Body of pancreas (tissue), 4 donors: ENCODE measurements at regions not wholly inside any gene's neighbourhood (a gene's known extent, or its start where the extent isn't known, plus 50 kb on each side); places are given as distances from the start of the nearest gene placed in this dataset.

Experiments
- POLR2A ChIP-seq, 3 donors: fragments of 450-650 bp; IDR thresholded peaks; one replicate each; pipeline ENCODE4 v1.6.1; 2016; ENCODE audit warnings: antibody characterized with exemption in 3 of 3, mild to moderate bottlenecking in 2 of 3
- TF ChIP-seq, protein P1 (sequence below), 7 experiments: fragments of 450-650 bp in 4 of 7; fragments of 200-600 bp in 3 of 7; sonication (generic) in 3 of 7; IDR thresholded peaks; one replicate each; pipeline ENCODE4 v1.5.1; 2016 to 2019; ENCODE audit warnings: antibody characterized with exemption in 7 of 7

DNA sequence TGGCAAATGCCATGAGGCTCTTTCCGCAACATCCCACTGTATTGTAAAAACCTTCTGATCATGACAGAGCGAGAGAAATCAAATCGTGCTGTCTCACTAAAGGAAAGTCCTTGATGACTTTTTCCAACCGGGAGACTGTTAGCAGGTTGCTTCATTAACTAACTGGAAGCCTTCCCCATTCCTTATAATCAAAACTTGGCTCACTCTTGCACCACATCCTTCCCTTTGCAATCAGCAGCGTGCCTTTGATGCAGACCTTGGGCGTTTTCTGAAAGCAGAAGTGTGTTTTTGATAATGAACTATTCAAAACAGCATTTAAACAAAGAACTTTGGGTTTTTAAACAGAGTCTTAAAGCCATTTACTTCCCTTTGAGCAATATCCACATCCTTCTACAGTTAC, 96.2 kb upstream of the CNR1 start:
- TF ChIP-seq, protein P1, sequence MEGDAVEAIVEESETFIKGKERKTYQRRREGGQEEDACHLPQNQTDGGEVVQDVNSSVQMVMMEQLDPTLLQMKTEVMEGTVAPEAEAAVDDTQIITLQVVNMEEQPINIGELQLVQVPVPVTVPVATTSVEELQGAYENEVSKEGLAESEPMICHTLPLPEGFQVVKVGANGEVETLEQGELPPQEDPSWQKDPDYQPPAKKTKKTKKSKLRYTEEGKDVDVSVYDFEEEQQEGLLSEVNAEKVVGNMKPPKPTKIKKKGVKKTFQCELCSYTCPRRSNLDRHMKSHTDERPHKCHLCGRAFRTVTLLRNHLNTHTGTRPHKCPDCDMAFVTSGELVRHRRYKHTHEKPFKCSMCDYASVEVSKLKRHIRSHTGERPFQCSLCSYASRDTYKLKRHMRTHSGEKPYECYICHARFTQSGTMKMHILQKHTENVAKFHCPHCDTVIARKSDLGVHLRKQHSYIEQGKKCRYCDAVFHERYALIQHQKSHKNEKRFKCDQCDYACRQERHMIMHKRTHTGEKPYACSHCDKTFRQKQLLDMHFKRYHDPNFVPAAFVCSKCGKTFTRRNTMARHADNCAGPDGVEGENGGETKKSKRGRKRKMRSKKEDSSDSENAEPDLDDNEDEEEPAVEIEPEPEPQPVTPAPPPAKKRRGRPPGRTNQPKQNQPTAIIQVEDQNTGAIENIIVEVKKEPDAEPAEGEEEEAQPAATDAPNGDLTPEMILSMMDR (IDR thresholded peaks at IDR 0.05), result no peak
- TF ChIP-seq POLR2A (IDR thresholded peaks at IDR 0.05), result no peak
